K562 (cell line): ENCODE measurements at regions not wholly inside any gene's neighbourhood (a gene's known extent, or its start where the extent isn't known, plus 50 kb on each side); places are given as distances from the start of the nearest gene placed in this dataset.

Source experiments
- ATAC-seq: fragments of 200-7000 bp; cut with Tn5 transposase; 3 replicates; pipeline ENCODE4 v1.9.1; 2020; ENCODE audit warnings: moderate library complexity
- BruUV-seq: library from RNA; stranded (reverse); fragments of 400-500 nt; replicated peaks from 2 replicates; lab custom pipeline; 2021; lab: Mats Ljungman, UMichigan
- CTCF ChIA-PET: fragments of 300-600 bp; formaldehyde crosslinking; extraction: SDS; loops from one replicate; lab custom pipeline; 2021; ENCODE audit warnings: low intra/inter-chr PET ratio; lab: Yijun Ruan, JAX
- POLR2A ChIA-PET: fragments of 300-600, 350-650 bp; sonication (Branson Sonifier 250); formaldehyde crosslinking; extraction: SDS; loops from one replicate; lab custom pipeline; 2021; ENCODE audit warnings: antibody characterized with exemption, inconsistent platforms; lab: Yijun Ruan, JAX
- DNase-seq, 4 experiments: peaks; one replicate each; pipeline versions ENCODE4 v3.0.0 to v3.0.0-alpha.2; 2011 to 2018; ENCODE audit warnings: low spot score in 3 of 4, mixed read lengths in 3 of 4; ENCODE audit errors: extremely low read depth in 1 of 4
- FAIRE-seq: peaks from 2 replicates; lab custom pipeline; 2011; peaks lifted over from hg19 to GRCh38; lab: Jason Lieb, UNC
- H2AFZ ChIP-seq: 2 replicates; pipeline ENCODE4 v1.6.0; 2011; ENCODE audit warnings: low read depth, low read length, control low read depth, inconsistent platforms
- H3K27ac ChIP-seq: fragments of 200-600 bp; 3 replicates; pipeline ENCODE4 v1.8.0; 2011; ENCODE audit warnings: low read depth, mild to moderate bottlenecking, control low read depth, inconsistent platforms, low read length, moderate library complexity, mixed read lengths; ENCODE audit errors: extremely low read depth
- H3K27me3 ChIP-seq, 2 experiments: fragments of 300-600 bp in 1 of 2; 2 replicates in 1 of 2; 3 replicates in 1 of 2; pipeline versions ENCODE4 v1.6.0 to v1.8.0; 2011; ENCODE audit warnings: inconsistent platforms in 2 of 2, low read length in 2 of 2, mild to moderate bottlenecking in 1 of 2, mixed read lengths in 1 of 2, moderate library complexity in 1 of 2; ENCODE audit not compliant: control insufficient read depth in 2 of 2, insufficient read depth in 2 of 2
- H3K36me3 ChIP-seq: fragments of 300-600 bp; 3 replicates; pipeline ENCODE4 v1.8.0; 2011; ENCODE audit warnings: mild to moderate bottlenecking, low read length, inconsistent platforms; ENCODE audit not compliant: control insufficient read depth, insufficient read depth
- H3K4me1 ChIP-seq, 2 experiments: fragments of 200-600 bp in 1 of 2; replicated peaks in 1 of 2; 2 replicates in 1 of 2; 3 replicates in 1 of 2; pipeline versions ENCODE4 v1.5.1 to v1.8.0; 2011; ENCODE audit warnings: inconsistent platforms in 2 of 2, low read length in 2 of 2, mild to moderate bottlenecking in 1 of 2, mixed read lengths in 1 of 2, moderate library complexity in 1 of 2; ENCODE audit not compliant: control insufficient read depth in 2 of 2, insufficient read depth in 2 of 2
- H3K4me2 ChIP-seq: 2 replicates; pipeline ENCODE4 v1.6.1; 2011; ENCODE audit warnings: low read length, control low read depth, inconsistent platforms, mixed read lengths; ENCODE audit not compliant: insufficient read depth
- H3K4me3 ChIP-seq: fragments of 200-600 bp; sonication (generic), shearing (Covaris generic); 2 replicates; pipeline ENCODE4 v1.5.1; 2016; ENCODE audit warnings: control low read depth, inconsistent platforms
- H3K79me2 ChIP-seq: fragments of 200-600 bp; 3 replicates; pipeline ENCODE4 v1.8.0; 2011; ENCODE audit warnings: low read length, inconsistent platforms; ENCODE audit not compliant: control insufficient read depth, insufficient read depth
- H3K9ac ChIP-seq, 2 experiments: 2 replicates each; pipeline versions ENCODE4 v1.6.0 to v1.6.1; 2011; ENCODE audit warnings: low read depth in 2 of 2, low read length in 2 of 2, control low read depth in 1 of 2, inconsistent platforms in 1 of 2, mild to moderate bottlenecking in 1 of 2, mixed read lengths in 1 of 2; ENCODE audit not compliant: insufficient read depth in 1 of 2
- H3K9me1 ChIP-seq: one replicate; pipeline ENCODE4 v1.6.0; 2011; ENCODE audit warnings: inconsistent platforms, mild to moderate bottlenecking, low read length, moderate library complexity; ENCODE audit not compliant: control insufficient read depth, insufficient read depth
- H3K9me3 ChIP-seq: replicated peaks from 2 replicates; pipeline ENCODE4 v1.5.1; 2011; ENCODE audit warnings: low read depth, low read length, inconsistent platforms; ENCODE audit not compliant: control insufficient read depth, insufficient read depth
- H4K20me1 ChIP-seq: replicated peaks from 2 replicates; pipeline ENCODE4 v1.6.1; 2011; ENCODE audit warnings: low read length, inconsistent platforms, mixed read lengths; ENCODE audit not compliant: control insufficient read depth, insufficient read depth
- CBFA2T2 ChIP-seq: fragments of 450-650 bp; conservative IDR thresholded peaks from 2 replicates; pipeline ENCODE4 v1.6.1; 2017; ENCODE audit warnings: mild to moderate bottlenecking
- CEBPB ChIP-seq: fragments of 450-650 bp; IDR thresholded peaks from 2 replicates; pipeline ENCODE4 v1.6.1; 2016; ENCODE audit warnings: missing genetic modification characterization, missing compliant biosample characterization
- CEBPG ChIP-seq, 3 experiments: fragments of 200-800 bp in 1 of 3; sonication (Bioruptor generic) in 1 of 3; sonication (generic) in 1 of 3; formaldehyde crosslinking in 1 of 3; IDR thresholded peaks in 2 of 3; conservative IDR thresholded peaks in 1 of 3; 2 replicates each; pipeline versions ENCODE4 v1.6.1 to v1.8.0; 2016 to 2022; ENCODE audit warnings: missing compliant biosample characterization in 2 of 3, missing genetic modification characterization in 2 of 3, mild to moderate bottlenecking in 1 of 3, missing genetic modification reagents in 1 of 3
- NFATC3 ChIP-seq: fragments of 450-650 bp; IDR thresholded peaks from 2 replicates; pipeline ENCODE4 v1.6.1; 2017; ENCODE audit warnings: mild to moderate bottlenecking
- POLR2H ChIP-seq: IDR thresholded peaks from 2 replicates; pipeline ENCODE4 v1.6.1; 2016; ENCODE audit warnings: missing genetic modification characterization, low read depth, mild to moderate bottlenecking, control low read depth, missing compliant biosample characterization, moderate library complexity
- TBP ChIP-seq: optimal IDR thresholded peaks from 2 replicates; pipeline ENCODE3; 2011; ENCODE audit warnings: low read depth, low read length, improper control_type of control experiment
- ZNF766 ChIP-seq: fragments of 200-800 bp; sonication (Bioruptor generic); conservative IDR thresholded peaks from 2 replicates; pipeline ENCODE4 v1.6.1; 2016; ENCODE audit warnings: missing genetic modification characterization, missing compliant biosample characterization
- WGBS: fragments of 100-300 bp; shearing (Covaris generic); methylation state at CpG from one replicate; pipeline ENCODE4 v1.1.6; 2016; ENCODE audit warnings: low coverage, mixed read lengths; ENCODE audit not compliant: insufficient coverage; ENCODE audit errors: missing lambda C conversion rate; 5-methylcytosine and 5-hydroxymethylcytosine counted together
- in situ Hi-C: fragments of 300-500 bp; cut with MboI; formaldehyde crosslinking; loops from 4 replicates; pipeline ENCODE4 v1.15.0; 2018; ENCODE audit warnings: inconsistent platforms, mixed read lengths
- intact Hi-C: fragments of 100-400 bp; cut with micrococcal nuclease; formaldehyde crosslinking; loops from 2 replicates; pipeline ENCODE4 v1.14.2; 2022
- TF ChIP-seq, protein P1 (sequence below): sonication (generic); formaldehyde crosslinking; IDR thresholded peaks from 2 replicates; pipeline ENCODE4 v1.8.0; 2022; ENCODE audit warnings: mild to moderate bottlenecking, missing genetic modification reagents

DNA sequence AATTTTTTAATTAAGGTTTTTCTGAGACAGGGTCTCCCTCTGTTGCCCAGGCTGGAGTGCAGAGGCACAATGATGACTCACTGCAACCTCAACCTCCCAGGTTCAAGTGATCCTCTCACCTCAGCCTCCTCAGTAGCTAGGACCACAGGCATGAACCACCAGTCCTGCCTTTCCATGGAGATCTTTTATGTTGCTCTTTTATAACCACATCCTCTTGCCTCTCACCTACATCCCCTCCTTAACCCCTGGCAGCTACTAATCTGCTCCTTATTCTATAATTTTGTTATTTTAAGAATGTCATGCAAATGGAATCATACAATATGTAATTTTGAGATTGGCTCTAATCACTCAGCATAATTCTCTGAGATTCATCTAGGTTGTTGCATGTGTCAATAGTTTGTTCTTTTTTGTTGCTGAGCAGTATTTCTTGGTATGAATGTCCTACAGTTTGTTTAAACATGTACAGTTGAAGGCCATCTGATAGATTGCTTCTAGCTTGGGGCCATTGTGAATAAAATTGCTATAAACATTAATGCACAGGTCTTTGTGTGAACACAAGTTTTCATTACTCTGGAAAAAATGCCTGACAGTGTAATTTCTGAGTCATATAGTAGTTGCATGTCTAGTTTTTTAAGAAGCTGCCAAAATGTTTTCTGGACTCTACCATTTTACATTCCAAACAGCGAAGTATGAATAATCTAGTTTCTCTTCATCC is 249.2 kb upstream of the AMIGO2 start (continued):
- TF ChIP-seq, protein P1, sequence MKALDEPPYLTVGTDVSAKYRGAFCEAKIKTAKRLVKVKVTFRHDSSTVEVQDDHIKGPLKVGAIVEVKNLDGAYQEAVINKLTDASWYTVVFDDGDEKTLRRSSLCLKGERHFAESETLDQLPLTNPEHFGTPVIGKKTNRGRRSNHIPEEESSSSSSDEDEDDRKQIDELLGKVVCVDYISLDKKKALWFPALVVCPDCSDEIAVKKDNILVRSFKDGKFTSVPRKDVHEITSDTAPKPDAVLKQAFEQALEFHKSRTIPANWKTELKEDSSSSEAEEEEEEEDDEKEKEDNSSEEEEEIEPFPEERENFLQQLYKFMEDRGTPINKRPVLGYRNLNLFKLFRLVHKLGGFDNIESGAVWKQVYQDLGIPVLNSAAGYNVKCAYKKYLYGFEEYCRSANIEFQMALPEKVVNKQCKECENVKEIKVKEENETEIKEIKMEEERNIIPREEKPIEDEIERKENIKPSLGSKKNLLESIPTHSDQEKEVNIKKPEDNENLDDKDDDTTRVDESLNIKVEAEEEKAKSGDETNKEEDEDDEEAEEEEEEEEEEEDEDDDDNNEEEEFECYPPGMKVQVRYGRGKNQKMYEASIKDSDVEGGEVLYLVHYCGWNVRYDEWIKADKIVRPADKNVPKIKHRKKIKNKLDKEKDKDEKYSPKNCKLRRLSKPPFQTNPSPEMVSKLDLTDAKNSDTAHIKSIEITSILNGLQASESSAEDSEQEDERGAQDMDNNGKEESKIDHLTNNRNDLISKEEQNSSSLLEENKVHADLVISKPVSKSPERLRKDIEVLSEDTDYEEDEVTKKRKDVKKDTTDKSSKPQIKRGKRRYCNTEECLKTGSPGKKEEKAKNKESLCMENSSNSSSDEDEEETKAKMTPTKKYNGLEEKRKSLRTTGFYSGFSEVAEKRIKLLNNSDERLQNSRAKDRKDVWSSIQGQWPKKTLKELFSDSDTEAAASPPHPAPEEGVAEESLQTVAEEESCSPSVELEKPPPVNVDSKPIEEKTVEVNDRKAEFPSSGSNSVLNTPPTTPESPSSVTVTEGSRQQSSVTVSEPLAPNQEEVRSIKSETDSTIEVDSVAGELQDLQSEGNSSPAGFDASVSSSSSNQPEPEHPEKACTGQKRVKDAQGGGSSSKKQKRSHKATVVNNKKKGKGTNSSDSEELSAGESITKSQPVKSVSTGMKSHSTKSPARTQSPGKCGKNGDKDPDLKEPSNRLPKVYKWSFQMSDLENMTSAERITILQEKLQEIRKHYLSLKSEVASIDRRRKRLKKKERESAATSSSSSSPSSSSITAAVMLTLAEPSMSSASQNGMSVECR (CRISPR knock-in tag): no peak
- TF ChIP-seq CBFA2T2 (no peak), NFATC3 (no peak)

DNA sequence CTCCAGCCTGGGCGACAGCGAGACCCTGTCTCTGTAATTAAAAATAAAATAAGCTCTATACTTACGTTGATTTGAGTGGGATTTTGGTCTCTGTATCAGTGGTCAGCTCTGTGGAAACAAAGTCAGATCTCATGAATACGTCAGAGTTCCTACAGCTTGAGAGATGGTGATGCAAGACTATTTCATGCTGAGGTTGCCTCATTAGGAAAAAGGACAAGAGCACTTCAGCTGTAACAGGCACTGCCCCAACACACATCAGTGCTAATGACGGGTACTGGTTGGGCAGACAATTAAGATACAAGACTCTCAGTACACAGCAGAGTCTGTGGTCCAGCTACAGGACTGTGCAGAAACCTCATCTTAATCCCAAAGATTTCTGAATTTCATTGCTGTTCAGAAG is 246.4 kb upstream of the AMIGO2 start:
- H2AFZ ChIP-seq: 0 out of 2 replicates have a peak overlapping the region, but pooled peaks have one; percentile 19
- no peak for DNase-seq
- H3K4me2 ChIP-seq: no peak overlapping the region
- ATAC-seq: no peak; the same call in 2 of the 3 replicates
- intact Hi-C loops: no loop called here
- ChIA-PET POLR2A (no interaction called here), CTCF (no interaction called here)
- H3K9ac ChIP-seq: no peak overlapping the region
- H3K27me3 ChIP-seq: no peaks in the 10 kb centered on the region
- H3K9me1 ChIP-seq: no peaks in the 10 kb centered on the region
- H3K36me3 ChIP-seq: no peaks in the 10 kb centered on the region
- H3K4me3 ChIP-seq: no peak overlapping the region
- no peak for FAIRE-seq
- in situ Hi-C loops: no loop called here
- 73% methylated on average over 5 of the region's 5 CpGs for WGBS
- no peaks in the 10 kb centered on the region for H4K20me1 ChIP-seq
- BruUV-seq: no TSS peak
- no peaks in the 10 kb centered on the region for H3K4me1 ChIP-seq
- no peak overlapping the region for H3K27ac ChIP-seq
- H3K9me3 ChIP-seq: no peaks in the 10 kb centered on the region
- no peaks in the 10 kb centered on the region for H3K79me2 ChIP-seq
- TF ChIP-seq TBP (no peak), CEBPG (CRISPR knock-in tag; IDR thresholded peaks at IDR 0.05) (no peak), CEBPG (tag; conservative IDR thresholded peaks at IDR 0.05 in 1 of 2, IDR thresholded peaks at IDR 0.05 in 1 of 2) (peak in 1 of 2 experiments; percentile 39; a peak in 2 of 4 replicates), CEBPB (peak; percentile 22; the same call in 1 of the 2 replicates), POLR2H (tag) (no peak), ZNF766 (CRISPR knock-in tag) (no peak)
